ENCODE measurements at regions not wholly inside any gene's neighbourhood (a gene's known extent, or its start where the extent isn't known, plus 50 kb on each side); places are given as distances from the start of the nearest gene placed in this dataset.

DNA sequence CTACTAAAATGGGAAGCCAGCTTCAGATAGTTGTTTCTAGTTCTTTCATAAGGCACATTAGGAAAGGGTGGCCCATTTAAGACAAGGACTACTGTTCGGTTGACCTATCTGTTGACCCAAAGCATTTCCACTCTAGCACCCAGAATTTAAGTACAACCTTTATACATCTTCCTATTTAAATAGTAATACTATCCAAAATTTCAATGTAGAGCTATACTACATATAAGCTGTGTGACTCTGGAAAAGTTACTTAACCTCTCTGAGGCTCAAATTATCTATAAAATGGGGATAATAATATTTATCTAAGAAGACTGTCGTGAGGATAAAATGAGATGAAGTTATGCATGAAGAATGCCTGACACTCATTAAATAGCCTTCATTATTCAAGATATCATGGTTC lies 82.0 kb upstream of the TMEM164 start:
- TF ChIP-seq POLR2AphosphoS5 (IDR thresholded peaks at IDR 0.05; ENCODE audit: low read depth, low read length): no peak
- no peak for TF ChIP-seq POLR2A (IDR thresholded peaks at IDR 0.05; ENCODE audit: low read depth, low read length)

All from GM12892 (cell line).